Trophoblast cell (in vitro differentiated cells and primary cell): ENCODE measurements at regions not wholly inside any gene's neighbourhood (a gene's known extent, or its start where the extent isn't known, plus 50 kb on each side); places are given as distances from the start of the nearest gene placed in this dataset.

Source experiments
- DNase-seq, 2 donors: peaks; one replicate each; pipeline ENCODE4 v3.0.0-alpha.2; 2016
- H2AFZ ChIP-seq: 2 replicates; pipeline ENCODE4 v1.6.1; 2013; ENCODE audit warnings: low read length, moderate library complexity, mild to moderate bottlenecking; ENCODE audit not compliant: insufficient read depth, poor library complexity
- H2AK5ac ChIP-seq: 2 replicates; pipeline ENCODE4 v1.6.1; 2013; ENCODE audit warnings: mild to moderate bottlenecking, low read length
- H2BK120ac ChIP-seq: 2 replicates; pipeline ENCODE4 v1.6.1; 2013; ENCODE audit warnings: low read length, mild to moderate bottlenecking, moderate library complexity; ENCODE audit not compliant: insufficient read depth, poor library complexity
- H2BK12ac ChIP-seq: 2 replicates; pipeline ENCODE4 v1.6.1; 2013; ENCODE audit warnings: mild to moderate bottlenecking, low read length, moderate library complexity
- H2BK5ac ChIP-seq: 2 replicates; pipeline ENCODE4 v1.6.1; 2013; ENCODE audit warnings: low read length, low read depth, moderate library complexity, mild to moderate bottlenecking; ENCODE audit not compliant: poor library complexity
- H3K14ac ChIP-seq: 2 replicates; pipeline ENCODE4 v1.6.1; 2013; ENCODE audit warnings: mild to moderate bottlenecking, low read length
- H3K18ac ChIP-seq: 2 replicates; pipeline ENCODE4 v1.6.1; 2013; ENCODE audit warnings: mild to moderate bottlenecking, low read length
- H3K23ac ChIP-seq: 2 replicates; pipeline ENCODE4 v1.6.1; 2013; ENCODE audit warnings: low read length
- H3K27ac ChIP-seq: 2 replicates; pipeline ENCODE4 v1.5.1; 2013; ENCODE audit warnings: low read depth, mild to moderate bottlenecking, inconsistent platforms, low read length, moderate library complexity
- H3K27me3 ChIP-seq: 2 replicates; pipeline ENCODE4 v1.6.1; 2013; ENCODE audit warnings: inconsistent platforms, mild to moderate bottlenecking, low read length, moderate library complexity; ENCODE audit not compliant: insufficient read depth
- H3K36me3 ChIP-seq, 2 experiments: 1 replicate in 1 of 2; 2 replicates in 1 of 2; pipeline ENCODE4 v1.6.1; 2013; ENCODE audit warnings: low read length in 2 of 2, mild to moderate bottlenecking in 2 of 2, moderate library complexity in 1 of 2; ENCODE audit not compliant: insufficient read depth in 2 of 2, control insufficient read depth in 1 of 2
- H3K4ac ChIP-seq: 2 replicates; pipeline ENCODE4 v1.6.1; 2013; ENCODE audit warnings: low read depth, mild to moderate bottlenecking, low read length, moderate library complexity
- H3K4me1 ChIP-seq, 2 experiments: 1 replicate in 1 of 2; 2 replicates in 1 of 2; pipeline ENCODE4 v1.6.1; 2013; ENCODE audit warnings: low read length in 2 of 2, mild to moderate bottlenecking in 2 of 2, moderate library complexity in 1 of 2; ENCODE audit not compliant: insufficient read depth in 2 of 2, control insufficient read depth in 1 of 2
- H3K4me2 ChIP-seq: 2 replicates; pipeline ENCODE4 v1.6.1; 2013; ENCODE audit warnings: inconsistent platforms, mild to moderate bottlenecking, low read length, moderate library complexity
- H3K4me3 ChIP-seq: 2 replicates; pipeline ENCODE4 v1.5.1; 2013; ENCODE audit warnings: mild to moderate bottlenecking, low read depth, low read length, inconsistent platforms
- H3K79me1 ChIP-seq: one replicate; pipeline ENCODE4 v1.6.1; 2013; ENCODE audit warnings: low read length
- H3K79me2 ChIP-seq: 2 replicates; pipeline ENCODE4 v1.6.1; 2013; ENCODE audit warnings: low read length, mild to moderate bottlenecking; ENCODE audit not compliant: control insufficient read depth, insufficient read depth, poor library complexity
- H3K9ac ChIP-seq: 2 replicates; pipeline ENCODE4 v1.6.1; 2013; ENCODE audit warnings: mild to moderate bottlenecking, low read length
- H3K9me3 ChIP-seq: 2 replicates; pipeline ENCODE4 v1.6.1; 2013; ENCODE audit warnings: low read depth, mild to moderate bottlenecking, control low read depth, inconsistent platforms, low read length; ENCODE audit not compliant: insufficient read depth
- H4K12ac ChIP-seq: 2 replicates; pipeline ENCODE4 v1.6.1; 2013; ENCODE audit warnings: low read depth, mild to moderate bottlenecking, low read length, moderate library complexity
- H4K8ac ChIP-seq: 2 replicates; pipeline ENCODE4 v1.6.1; 2013; ENCODE audit warnings: low read depth, mild to moderate bottlenecking, low read length, moderate library complexity
- H4K91ac ChIP-seq: one replicate; pipeline ENCODE4 v1.6.1; 2013; ENCODE audit warnings: low read depth, mild to moderate bottlenecking, low read length, moderate library complexity
- whole genome bisulfite sequencing: extraction: QIAGEN DNeasy Blood & Tissue Kit; methylation state at CpG from one replicate; pipeline ENCODE4 v1.1.7; 2013; ENCODE audit warnings: missing lambda C conversion rate; ENCODE audit not compliant: insufficient read length, insufficient coverage; ENCODE audit errors: extremely low coverage; 5-methylcytosine and 5-hydroxymethylcytosine counted together

DNA sequence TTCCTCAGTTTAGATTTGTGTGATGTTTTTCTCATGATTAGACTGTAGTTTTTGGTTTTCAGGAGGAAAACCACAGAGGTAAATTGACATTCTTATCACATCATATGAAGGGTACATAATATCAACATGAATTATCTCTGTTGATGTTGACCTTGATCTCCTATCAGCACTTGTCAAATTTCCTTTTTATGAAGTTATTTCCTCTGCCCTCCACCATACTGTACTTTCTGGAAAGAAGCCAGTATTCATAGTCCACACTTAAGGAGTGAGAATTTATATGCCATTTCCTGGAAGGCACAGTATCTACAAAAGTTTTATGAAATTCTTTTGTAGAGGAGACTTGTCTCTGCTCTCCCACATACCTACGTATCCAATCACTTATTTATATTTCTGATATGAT is 807.2 kb upstream of the MBL2 start:
- Histone ChIP-seq H3K27ac (no peak overlapping the region), H4K91ac (no peak overlapping the region), H4K8ac (no peak overlapping the region), H4K12ac (no peak overlapping the region), H3K4me1 (no peaks in the 10 kb centered on the region), H3K14ac (no peak overlapping the region), H2BK5ac (no peak overlapping the region), H3K9me3 (no peaks in the 10 kb centered on the region), H2AFZ (no peak overlapping the region), H2BK120ac (no peak overlapping the region), H3K36me3 (no peaks in the 10 kb centered on the region), H3K18ac (no peak overlapping the region), H2BK12ac (no peak overlapping the region), H3K4ac (no peak overlapping the region), H2AK5ac (no peak overlapping the region), H3K4me2 (no peak overlapping the region), H3K27me3 (no peaks in the 10 kb centered on the region), H3K9ac (no peak overlapping the region), H3K4me3 (no peak overlapping the region), H3K79me1 (peaks cover 2% of the 10 kb centered on the region), H3K79me2 (no peaks in the 10 kb centered on the region), H3K23ac (no peak overlapping the region)
- DNase-seq = no peak
- WGBS = no CpG with 5 or more reads among the region's 1 CpG

DNA sequence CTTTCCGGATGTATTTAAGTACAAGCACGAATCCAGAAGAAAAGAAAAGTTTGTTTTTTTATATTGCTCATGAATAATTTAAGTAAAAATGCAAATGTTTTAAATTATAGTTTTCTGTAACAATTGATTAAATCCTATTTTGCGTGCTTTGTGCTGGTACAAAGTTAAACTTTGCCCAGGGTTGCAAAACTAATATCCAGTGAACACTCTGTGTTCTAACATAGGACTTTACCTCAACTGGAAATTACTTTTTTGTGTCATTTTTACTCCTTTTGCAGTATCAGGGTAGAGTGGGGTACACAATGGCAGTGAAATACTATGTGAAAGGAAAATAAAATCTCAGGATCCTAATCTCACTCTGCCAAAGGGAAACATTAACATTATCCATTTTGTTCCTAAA is 801.4 kb upstream of the MBL2 start:
- Histone ChIP-seq H3K27ac (no peak overlapping the region), H4K91ac (no peak overlapping the region), H3K23ac (no peak overlapping the region), H2BK120ac (no peak overlapping the region), H3K79me2 (no peaks in the 10 kb centered on the region), H3K14ac (no peak overlapping the region), H2BK12ac (no peak overlapping the region), H2AK5ac (no peak overlapping the region), H2BK5ac (no peak overlapping the region), H4K8ac (no peak overlapping the region), H3K9ac (no peak overlapping the region), H3K18ac (no peak overlapping the region), H3K4me2 (no peak overlapping the region), H3K36me3 (no peaks in the 10 kb centered on the region), H3K4me3 (no peak overlapping the region), H3K9me3 (no peaks in the 10 kb centered on the region), H4K12ac (no peak overlapping the region), H2AFZ (no peak overlapping the region), H3K79me1 (peaks cover 2% of the 10 kb centered on the region), H3K27me3 (no peaks in the 10 kb centered on the region), H3K4ac (no peak overlapping the region), H3K4me1 (no peaks in the 10 kb centered on the region)
- DNase-seq = no peak
- no CpG with 5 or more reads among the region's 3 CpGs for WGBS

DNA sequence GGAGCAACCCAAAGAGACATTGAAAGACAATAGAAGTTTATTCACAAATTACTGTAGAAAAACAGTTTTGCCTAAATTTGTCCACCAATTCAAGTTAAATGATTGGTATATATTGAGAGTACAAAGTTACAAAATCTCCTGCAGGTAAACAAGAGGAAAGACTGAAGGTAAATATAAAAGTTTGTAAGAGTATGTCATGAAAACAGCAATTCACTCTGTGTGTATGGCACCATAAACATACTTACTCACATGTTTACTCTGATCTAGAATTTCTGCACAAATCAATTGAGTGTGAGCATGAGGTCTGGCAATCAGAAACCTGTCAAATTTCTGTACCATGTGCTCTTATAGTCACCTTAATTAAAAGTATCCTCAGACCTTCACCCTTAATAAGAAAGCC is 800.9 kb upstream of the MBL2 start:
- Histone ChIP-seq H4K8ac (no peak overlapping the region), H3K36me3 (no peaks in the 10 kb centered on the region), H3K27me3 (no peaks in the 10 kb centered on the region), H3K79me1 (peaks cover 2% of the 10 kb centered on the region), H3K9ac (no peak overlapping the region), H2BK5ac (no peak overlapping the region), H3K23ac (no peak overlapping the region), H4K12ac (no peak overlapping the region), H3K9me3 (no peaks in the 10 kb centered on the region), H3K4me1 (no peaks in the 10 kb centered on the region), H3K4ac (no peak overlapping the region), H2AK5ac (no peak overlapping the region), H2AFZ (no peak overlapping the region), H3K4me2 (no peak overlapping the region), H3K27ac (no peak overlapping the region), H3K79me2 (no peaks in the 10 kb centered on the region), H2BK12ac (no peak overlapping the region), H4K91ac (no peak overlapping the region), H3K14ac (no peak overlapping the region), H3K4me3 (no peak overlapping the region), H3K18ac (no peak overlapping the region), H2BK120ac (no peak overlapping the region)
- no peak for DNase-seq

DNA sequence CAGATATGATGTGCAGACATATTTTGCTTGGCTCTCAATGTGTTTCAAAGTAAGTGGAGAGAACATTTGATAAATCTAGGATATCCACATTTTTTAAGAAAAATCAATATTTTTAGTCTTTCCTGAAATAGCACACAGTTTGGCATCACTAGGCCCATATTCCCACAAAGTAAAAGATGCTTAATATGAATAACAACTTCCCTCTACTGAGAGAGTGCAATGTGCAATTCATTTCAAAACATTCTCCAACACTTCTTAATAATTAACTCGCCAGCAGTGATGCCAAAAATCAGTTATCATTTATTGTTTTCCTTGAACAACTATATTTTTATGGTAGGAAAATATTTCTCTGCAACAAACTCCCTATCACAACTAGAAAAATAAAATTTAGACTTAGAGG is 800.2 kb upstream of the MBL2 start:
- H3K36me3 ChIP-seq = no peaks in the 10 kb centered on the region
- no CpG with 5 or more reads among the region's 1 CpG for WGBS

DNA sequence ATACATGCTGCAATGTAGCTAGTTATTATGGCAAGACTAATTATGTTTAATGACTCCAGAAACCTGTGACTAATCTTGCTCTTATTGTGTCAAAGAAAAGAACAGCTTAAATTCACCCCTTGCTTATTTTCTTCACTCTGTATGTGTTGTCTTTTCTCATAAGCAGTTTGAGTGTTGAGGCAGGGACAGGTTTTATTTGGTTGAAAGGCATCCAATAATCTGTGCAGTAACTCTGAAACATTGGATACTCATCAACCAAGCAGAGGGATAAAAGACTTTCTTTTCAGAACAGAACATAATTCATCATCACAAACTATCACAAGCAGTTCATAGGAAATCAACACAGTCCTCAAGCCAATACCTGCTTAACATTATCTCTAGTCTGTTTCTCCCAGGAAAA is 797.6 kb upstream of the MBL2 start:
- DNase-seq = no peak
- H3K4me3 ChIP-seq = no peak overlapping the region
- H3K79me2 ChIP-seq = no peaks in the 10 kb centered on the region
- H2BK5ac ChIP-seq = no peak overlapping the region
- H4K8ac ChIP-seq = no peak overlapping the region
- no peak overlapping the region for H3K27ac ChIP-seq
- no peak overlapping the region for H2AFZ ChIP-seq
- no peak overlapping the region for H2BK120ac ChIP-seq
- H3K27me3 ChIP-seq = no peaks in the 10 kb centered on the region
- no peak overlapping the region for H4K91ac ChIP-seq
- H3K4me1 ChIP-seq = no peaks in the 10 kb centered on the region
- no peak overlapping the region for H3K9ac ChIP-seq
- no peak overlapping the region for H2AK5ac ChIP-seq
- no peaks in the 10 kb centered on the region for H3K9me3 ChIP-seq
- no peak overlapping the region for H3K4me2 ChIP-seq
- no peak overlapping the region for H3K14ac ChIP-seq
- no peak overlapping the region for H3K23ac ChIP-seq
- no peaks in the 10 kb centered on the region for H3K79me1 ChIP-seq
- no peak overlapping the region for H3K18ac ChIP-seq
- no peak overlapping the region for H4K12ac ChIP-seq
- H2BK12ac ChIP-seq = no peak overlapping the region
- H3K36me3 ChIP-seq = no peaks in the 10 kb centered on the region
- H3K4ac ChIP-seq = no peak overlapping the region

More for the DNA sequence above, 800.2 kb upstream of the MBL2 start:
- H3K18ac ChIP-seq = no peak overlapping the region
- H3K4me1 ChIP-seq = no peaks in the 10 kb centered on the region
- no peak overlapping the region for H4K91ac ChIP-seq
- no peaks in the 10 kb centered on the region for H3K79me2 ChIP-seq
- no peak overlapping the region for H2AFZ ChIP-seq
- H3K4me3 ChIP-seq = no peak overlapping the region
- H4K8ac ChIP-seq = no peak overlapping the region
- no peak overlapping the region for H2BK5ac ChIP-seq
- peaks cover 2% of the 10 kb centered on the region for H3K79me1 ChIP-seq
- H4K12ac ChIP-seq = no peak overlapping the region
- no peak overlapping the region for H2AK5ac ChIP-seq
- H3K27ac ChIP-seq = no peak overlapping the region
- H3K14ac ChIP-seq = no peak overlapping the region
- no peak overlapping the region for H2BK12ac ChIP-seq
- H3K23ac ChIP-seq = no peak overlapping the region
- no peaks in the 10 kb centered on the region for H3K9me3 ChIP-seq
- no peak overlapping the region for H3K4me2 ChIP-seq
- no peak overlapping the region for H3K9ac ChIP-seq
- H2BK120ac ChIP-seq = no peak overlapping the region
- DNase-seq = no peak
- no peak overlapping the region for H3K4ac ChIP-seq
- H3K27me3 ChIP-seq = no peaks in the 10 kb centered on the region
